HG03280 (cell line): ENCODE measurements at regions not wholly inside any gene's neighbourhood (a gene's known extent, or its start where the extent isn't known, plus 50 kb on each side); places are given as distances from the start of the nearest gene placed in this dataset.
"Not testable (repeated sequence)": the region's sequence is repeated elsewhere in the genome, so short reads cannot be mapped to it uniquely, and the experiment has no call there.

Experiments used
- ATAC-seq: cut with Tn5 transposase; IDR thresholded peaks from one replicate; pipeline ENCODE4 v1.9.1; 2021; ENCODE audit warnings: mild to moderate bottlenecking, moderate library complexity; ENCODE audit not compliant: unreplicated experiment

- ATAC-seq, result no peak
Measured at GRCh38 chr13:50404769-50405168, 389.5 kb downstream of the KCNRG start.

- no peak for ATAC-seq
Measured at GRCh38 chr13:50406831-50407230, 391.6 kb downstream of the KCNRG start.

- no peak for ATAC-seq
Measured at GRCh38 chr13:50408068-50408467, 392.8 kb downstream of the KCNRG start.

- no peak for ATAC-seq
Measured at GRCh38 chr13:50409220-50409619, 394.0 kb downstream of the KCNRG start.

- ATAC-seq, result no peak
Measured at GRCh38 chr13:50410921-50411746, 395.9 kb downstream of the KCNRG start.

- no peak for ATAC-seq
Measured at GRCh38 chr13:50412046-50412617, 396.9 kb downstream of the KCNRG start.

GRCh38 chr13:50414640-50415039, 399.4 kb downstream of the KCNRG start:
- ATAC-seq, result no peak

GRCh38 chr13:50415428-50415827, 400.2 kb downstream of the KCNRG start:
- no peak for ATAC-seq

GRCh38 chr13:50417597-50417996, 402.4 kb downstream of the KCNRG start:
- no peak for ATAC-seq

- no peak for ATAC-seq
Measured at GRCh38 chr13:50419331-50419865, 404.2 kb downstream of the KCNRG start.

- ATAC-seq, result no peak
Measured at GRCh38 chr13:50419896-50420295, 404.7 kb downstream of the KCNRG start.

- ATAC-seq, result no peak
Measured at GRCh38 chr13:50420718-50421472, 405.7 kb downstream of the KCNRG start.

GRCh38 chr13:50421473-50422130, 406.4 kb downstream of the KCNRG start:
- no peak for ATAC-seq

- no peak for ATAC-seq
Measured at GRCh38 chr13:50422181-50423148, 407.2 kb downstream of the KCNRG start.

GRCh38 chr13:50424993-50425392, 409.7 kb downstream of the KCNRG start:
- no peak for ATAC-seq

GRCh38 chr13:50425772-50426171, 410.5 kb downstream of the KCNRG start:
- ATAC-seq, result no peak

- no peak for ATAC-seq
Measured at GRCh38 chr13:50426927-50427326, 411.7 kb downstream of the KCNRG start.

GRCh38 chr13:50427511-50427910, 412.3 kb downstream of the KCNRG start:
- ATAC-seq, result not testable (repeated sequence)

GRCh38 chr13:50428183-50428877, 413.1 kb downstream of the KCNRG start:
- no peak for ATAC-seq
